Astrocyte (in vitro differentiated cells and primary cell): ENCODE measurements at regions not wholly inside any gene's neighbourhood (a gene's known extent, or its start where the extent isn't known, plus 50 kb on each side); places are given as distances from the start of the nearest gene placed in this dataset.

Source experiments
- EZH2 ChIP-seq: IDR thresholded peaks from 2 replicates; pipeline ENCODE4 v1.6.1; 2012; ENCODE audit warnings: mild to moderate bottlenecking, low read length, inconsistent platforms; ENCODE audit not compliant: insufficient read depth
- TF ChIP-seq, protein P1 (sequence below): IDR thresholded peaks from 2 replicates; pipeline ENCODE4 v1.5.1; 2011; ENCODE audit warnings: low read depth, mild to moderate bottlenecking, inconsistent platforms, low read length, moderate library complexity; ENCODE audit not compliant: insufficient read depth

- TF ChIP-seq, protein P1, sequence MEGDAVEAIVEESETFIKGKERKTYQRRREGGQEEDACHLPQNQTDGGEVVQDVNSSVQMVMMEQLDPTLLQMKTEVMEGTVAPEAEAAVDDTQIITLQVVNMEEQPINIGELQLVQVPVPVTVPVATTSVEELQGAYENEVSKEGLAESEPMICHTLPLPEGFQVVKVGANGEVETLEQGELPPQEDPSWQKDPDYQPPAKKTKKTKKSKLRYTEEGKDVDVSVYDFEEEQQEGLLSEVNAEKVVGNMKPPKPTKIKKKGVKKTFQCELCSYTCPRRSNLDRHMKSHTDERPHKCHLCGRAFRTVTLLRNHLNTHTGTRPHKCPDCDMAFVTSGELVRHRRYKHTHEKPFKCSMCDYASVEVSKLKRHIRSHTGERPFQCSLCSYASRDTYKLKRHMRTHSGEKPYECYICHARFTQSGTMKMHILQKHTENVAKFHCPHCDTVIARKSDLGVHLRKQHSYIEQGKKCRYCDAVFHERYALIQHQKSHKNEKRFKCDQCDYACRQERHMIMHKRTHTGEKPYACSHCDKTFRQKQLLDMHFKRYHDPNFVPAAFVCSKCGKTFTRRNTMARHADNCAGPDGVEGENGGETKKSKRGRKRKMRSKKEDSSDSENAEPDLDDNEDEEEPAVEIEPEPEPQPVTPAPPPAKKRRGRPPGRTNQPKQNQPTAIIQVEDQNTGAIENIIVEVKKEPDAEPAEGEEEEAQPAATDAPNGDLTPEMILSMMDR: no peak
- no peak for TF ChIP-seq EZH2
Observed at GRCh38 chr9:85439791-85440190, 302.0 kb downstream of the AGTPBP1 start.
